ENCODE measurements at regions not wholly inside any gene's neighbourhood (a gene's known extent, or its start where the extent isn't known, plus 50 kb on each side); places are given as distances from the start of the nearest gene placed in this dataset.

- TF ChIP-seq KLF10 (tag by site-specific recombination; IDR thresholded peaks at IDR 0.05) (no peak), AEBP2 (tag by site-specific recombination; IDR thresholded peaks at IDR 0.05; ENCODE audit: borderline replicate concordance) (no peak)
Measured at GRCh38 chr11:104665641-104666040, 232.6 kb downstream of the CASP12 start (continued).

- no peaks in the 10 kb centered on the region for H3K9me3 ChIP-seq (ENCODE audit: control insufficient read depth, insufficient read depth, low read depth, low read length)
- no peak overlapping the region for H3K4me3 ChIP-seq (ENCODE audit: low read depth, low read length)
- no peaks in the 10 kb centered on the region for H3K4me1 ChIP-seq (ENCODE audit: control insufficient read depth, insufficient read depth, low read length)
- ChIA-PET CTCF (interaction anchor here (0.7 kb wide), 1 partner anchor 313 kb away, joined by 3 read pairs; no protein-coding TSS in a partner anchor), POLR2A (no interaction called here)
- H3K27ac ChIP-seq (ENCODE audit: extremely low read depth, low read depth, low read length), result no peak overlapping the region
- no peaks in the 10 kb centered on the region for H3K36me3 ChIP-seq (ENCODE audit: control insufficient read depth in 2 of 2, insufficient read depth in 1 of 2, low read length in 2 of 2)
- TF ChIP-seq REST (tag by site-specific recombination; IDR thresholded peaks at IDR 0.05) (no peak), ZBTB48 (tag by site-specific recombination; IDR thresholded peaks at IDR 0.05) (no peak), ZNF488 (tag by site-specific recombination; IDR thresholded peaks at IDR 0.05) (no peak), ZBTB44 (tag by site-specific recombination; IDR thresholded peaks at IDR 0.05) (no peak), BCL11A (tag by site-specific recombination; IDR thresholded peaks at IDR 0.05; ENCODE audit: low read depth) (no peak), SCRT2 (tag by site-specific recombination; IDR thresholded peaks at IDR 0.05) (no peak), WT1 (tag by site-specific recombination; IDR thresholded peaks at IDR 0.05) (no peak), ZNF664 (tag by site-specific recombination; IDR thresholded peaks at IDR 0.05) (no peak), PRDM4 (tag by site-specific recombination; IDR thresholded peaks at IDR 0.05) (no peak), ZNF221 (tag by site-specific recombination; IDR thresholded peaks at IDR 0.05; ENCODE audit: borderline replicate concordance) (no peak), GLIS2 (tag by site-specific recombination; IDR thresholded peaks at IDR 0.05) (no peak), BCL11B (tag by site-specific recombination; IDR thresholded peaks at IDR 0.05; ENCODE audit: low read depth) (no peak), ZNF146 (tag by site-specific recombination; IDR thresholded peaks at IDR 0.05) (no peak), TCF7L2 (IDR thresholded peaks at IDR 0.05; ENCODE audit: borderline replicate concordance, low read depth, low read length) (no peak), ZNF155 (tag by site-specific recombination; IDR thresholded peaks at IDR 0.05) (no peak), ZNF660 (tag by site-specific recombination; IDR thresholded peaks at IDR 0.05) (no peak), ZNF133 (tag by site-specific recombination; IDR thresholded peaks at IDR 0.05) (no peak), ZBTB49 (tag by site-specific recombination; IDR thresholded peaks at IDR 0.05; ENCODE audit: low read depth) (no peak), KLF8 (tag by site-specific recombination; IDR thresholded peaks at IDR 0.05) (no peak), ZNF549 (tag by site-specific recombination; IDR thresholded peaks at IDR 0.05) (no peak)
Measured at GRCh38 chr11:104663190-104664140, 234.8 kb downstream of the CASP12 start.

Data from HEK293 (cell line).